ENCODE measurements at regions not wholly inside any gene's neighbourhood (a gene's known extent, or its start where the extent isn't known, plus 50 kb on each side); places are given as distances from the start of the nearest gene placed in this dataset.

DNA sequence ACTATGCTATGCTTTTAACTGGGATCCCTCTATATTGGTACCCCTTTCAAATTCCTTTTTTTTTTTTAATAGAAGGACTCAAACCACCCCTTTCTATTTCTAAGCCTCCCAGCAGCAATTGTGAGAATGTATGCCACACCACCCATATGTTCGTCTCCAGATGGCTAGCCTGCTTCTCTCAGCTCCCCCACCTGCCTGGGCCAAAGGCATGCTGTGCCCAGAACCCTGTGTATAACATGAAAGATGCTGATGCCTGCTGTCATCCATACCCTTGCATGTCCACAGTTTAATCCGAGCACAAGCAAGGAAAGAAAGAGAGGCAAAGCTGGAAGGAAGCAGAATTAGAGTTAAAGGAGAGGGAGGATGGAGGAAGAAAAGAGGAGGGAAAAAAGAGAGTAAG is 159.5 kb upstream of the CNTN6 start:
- no peak for DNase-seq (ENCODE audit: low read depth)

GRCh38 chr3:944786-945185 is 148.0 kb upstream of the CNTN6 start:
- DNase-seq (ENCODE audit: low read depth) = no peak

- DNase-seq (ENCODE audit: low read depth) = no peak
Measured at GRCh38 chr3:945738-946137, 147.1 kb upstream of the CNTN6 start.

- no peak for DNase-seq (ENCODE audit: low read depth)
Measured at GRCh38 chr3:952906-953305, 139.9 kb upstream of the CNTN6 start.

- DNase-seq (ENCODE audit: low read depth) = no peak
Measured at GRCh38 chr3:963255-963654, 129.6 kb upstream of the CNTN6 start.

DNA sequence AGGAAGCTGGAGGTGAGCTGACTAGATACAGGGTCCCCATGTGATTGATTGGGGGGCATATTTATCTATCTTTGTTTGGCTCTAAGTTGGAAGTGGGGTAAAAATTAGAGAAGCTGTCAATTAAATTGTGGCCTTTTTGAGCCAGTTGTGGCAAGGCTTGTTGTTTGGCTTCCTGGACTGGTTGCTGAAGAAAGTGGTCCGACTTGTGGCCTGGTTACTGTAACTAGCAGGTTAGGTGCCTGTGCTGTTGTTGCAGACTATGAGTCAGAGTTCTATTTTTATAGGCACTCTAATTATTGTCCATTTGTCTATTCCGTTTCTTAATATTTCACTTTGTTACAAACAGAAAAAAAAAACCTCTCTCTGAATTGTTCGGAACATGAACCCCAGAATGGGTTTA is 129.1 kb upstream of the CNTN6 start:
- no peak for DNase-seq (ENCODE audit: low read depth)

GRCh38 chr3:965826-966225 is 127.0 kb upstream of the CNTN6 start:
- DNase-seq (ENCODE audit: low read depth) = no peak

DNA sequence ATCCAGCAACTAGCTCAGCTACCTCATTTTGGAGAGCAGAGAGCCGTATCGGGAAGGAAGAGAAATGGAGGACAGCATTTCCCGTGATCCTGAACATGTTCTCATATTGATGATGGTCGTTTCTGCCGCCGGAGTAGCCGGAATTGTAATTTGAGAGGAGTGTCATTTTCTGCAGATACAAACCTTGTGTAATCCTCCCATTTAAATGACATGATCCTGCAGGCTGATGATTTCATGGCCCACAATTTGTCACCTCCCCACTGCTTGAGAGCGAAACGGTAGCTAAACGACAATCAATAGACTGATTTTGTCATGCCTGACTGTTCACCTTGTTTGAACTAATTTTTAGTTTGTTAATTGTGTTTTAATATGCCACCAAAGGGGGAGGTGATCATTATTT is 126.5 kb upstream of the CNTN6 start:
- no peak for DNase-seq (ENCODE audit: low read depth)

DNA sequence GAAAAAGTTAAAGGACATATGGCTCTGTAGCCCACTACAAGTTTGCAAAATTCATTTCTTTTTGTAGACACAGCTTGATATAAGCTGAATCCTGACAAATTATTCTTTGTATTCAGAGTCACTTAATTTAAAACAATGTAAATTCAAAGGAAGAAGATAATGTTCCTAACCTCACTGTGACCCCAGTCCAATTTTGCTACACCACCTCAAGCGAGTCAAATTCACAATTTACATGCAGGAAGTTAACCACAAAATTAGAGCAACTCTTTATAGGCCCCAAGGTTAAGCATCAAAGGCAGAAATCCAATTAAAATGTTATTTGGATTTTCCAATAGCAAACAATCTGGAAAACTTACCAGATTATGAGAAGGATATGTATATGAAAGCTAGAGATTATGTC is 119.5 kb upstream of the CNTN6 start:
- no peak for DNase-seq (ENCODE audit: low read depth)

DNA sequence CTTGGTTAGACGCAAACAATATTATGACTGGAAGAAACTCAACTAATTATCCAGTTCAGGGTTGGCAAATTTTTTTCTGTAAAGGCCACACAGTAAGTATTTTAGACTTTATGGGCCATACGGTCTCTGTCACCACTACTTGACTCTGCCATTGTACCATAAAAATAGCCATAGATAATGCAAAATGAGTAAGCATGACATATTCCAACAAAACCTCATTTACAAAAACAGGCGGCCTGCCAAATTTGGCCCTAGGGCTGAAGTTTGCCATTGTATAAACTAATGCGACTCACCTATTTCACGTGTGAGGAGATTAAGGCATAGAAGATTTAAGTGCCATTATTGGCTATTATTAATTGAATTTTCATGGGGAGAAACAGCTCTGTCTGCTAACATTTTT is 116.8 kb upstream of the CNTN6 start:
- DNase-seq (ENCODE audit: low read depth) = no peak

DNA sequence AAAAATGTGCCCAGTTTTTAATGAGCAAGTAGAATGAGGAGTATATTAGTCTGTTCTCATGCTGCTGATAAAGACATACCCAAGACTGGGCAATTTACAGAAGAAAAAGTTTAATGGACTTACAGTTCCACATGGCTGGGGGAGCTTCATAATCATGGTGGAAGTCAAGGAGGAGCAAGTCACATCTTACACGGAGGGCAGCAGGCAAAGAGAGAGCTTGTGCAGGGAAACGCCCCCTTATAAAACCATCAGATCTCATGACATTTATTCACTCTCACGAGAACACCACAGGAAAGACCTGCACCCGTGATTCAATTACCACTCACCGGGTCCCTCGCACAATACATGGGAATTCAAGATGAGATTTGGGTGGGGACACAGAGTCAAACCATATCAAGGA is 111.7 kb upstream of the CNTN6 start:
- no peak for DNase-seq (ENCODE audit: low read depth)

DNA sequence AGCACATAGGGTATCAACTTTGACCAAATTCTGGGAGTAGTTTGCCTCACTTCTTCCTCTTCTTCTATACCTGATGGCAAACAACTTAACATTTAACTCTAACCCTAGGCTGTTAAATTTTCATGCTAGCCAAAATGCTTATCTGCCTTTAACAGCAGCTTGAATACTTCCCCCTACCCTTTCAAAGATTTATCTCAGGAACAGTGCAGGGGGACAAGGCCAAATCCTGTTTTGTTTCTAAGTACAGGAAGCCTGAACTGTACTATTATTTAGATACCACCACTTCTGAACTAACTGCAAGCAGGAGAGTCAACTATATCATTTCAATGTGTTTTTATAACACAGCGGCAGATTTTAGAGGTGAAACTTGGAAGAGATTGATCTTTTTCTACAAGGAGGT is 104.0 kb upstream of the CNTN6 start:
- DNase-seq (ENCODE audit: low read depth) = no peak

DNA sequence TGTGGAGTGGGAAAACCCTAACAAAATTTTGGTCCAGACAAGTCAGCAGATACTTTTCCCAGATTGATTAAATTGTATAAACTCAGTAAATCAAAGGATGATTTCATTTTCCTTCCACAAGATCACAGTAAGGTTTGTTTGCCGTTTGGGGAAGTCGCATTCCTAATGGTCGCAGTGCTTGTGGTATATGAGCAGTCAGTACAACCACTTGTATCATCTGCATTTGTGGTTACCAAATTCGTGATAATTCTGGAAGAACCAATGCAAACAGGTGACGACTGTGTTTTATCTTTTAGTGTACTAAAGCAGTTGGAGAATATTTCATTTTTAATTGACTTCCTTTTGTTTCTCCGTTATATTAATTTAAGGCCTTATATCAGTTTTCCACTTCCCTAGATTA is 100.0 kb upstream of the CNTN6 start:
- no peak for DNase-seq (ENCODE audit: low read depth)

DNA sequence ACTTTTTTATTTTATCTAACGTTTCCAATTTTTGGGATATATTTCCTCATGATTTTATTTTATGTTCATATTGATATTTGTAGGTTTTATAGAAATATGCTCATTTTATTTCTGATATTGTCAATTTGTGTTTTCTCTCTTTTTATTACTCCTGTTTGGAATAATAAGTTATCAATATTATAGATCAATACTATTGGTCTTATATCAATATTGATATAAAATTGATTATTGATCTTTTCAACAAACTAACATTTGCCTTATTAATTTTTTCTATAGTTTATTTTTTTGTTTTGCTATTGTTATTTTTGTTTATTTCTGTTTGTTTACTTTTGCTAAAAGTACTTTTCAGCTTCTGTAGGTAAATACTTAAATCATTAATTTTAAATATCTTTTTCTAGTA is 90.8 kb upstream of the CNTN6 start:
- no peak for DNase-seq (ENCODE audit: low read depth)

- no peak for DNase-seq (ENCODE audit: low read depth)
Measured at GRCh38 chr3:1007866-1008265, 85.0 kb upstream of the CNTN6 start.

DNA sequence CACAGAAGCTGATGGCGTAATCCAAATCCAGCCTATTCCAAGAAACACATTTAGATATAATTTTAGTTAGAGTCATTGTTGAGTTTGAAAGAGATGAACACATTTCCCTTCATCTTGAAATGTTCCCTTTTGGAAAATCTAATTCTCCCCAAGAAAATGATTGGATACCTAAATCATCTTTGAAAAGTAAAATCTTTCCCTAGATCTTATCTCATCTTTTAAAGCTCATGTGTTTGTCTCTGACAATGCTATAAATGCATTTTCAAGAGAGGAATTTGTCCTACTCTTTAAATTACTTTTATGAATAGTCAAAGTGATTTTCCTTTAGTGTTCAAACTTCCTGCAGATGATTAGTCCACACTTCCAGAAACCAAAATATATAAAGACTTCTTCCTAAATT is 82.6 kb upstream of the CNTN6 start:
- DNase-seq (ENCODE audit: low read depth) = no peak

GRCh38 chr3:1015826-1016225 is 77.0 kb upstream of the CNTN6 start:
- no peak for DNase-seq (ENCODE audit: low read depth)

- DNase-seq (ENCODE audit: low read depth) = no peak
Measured at GRCh38 chr3:1017870-1018269, 75.0 kb upstream of the CNTN6 start.

DNA sequence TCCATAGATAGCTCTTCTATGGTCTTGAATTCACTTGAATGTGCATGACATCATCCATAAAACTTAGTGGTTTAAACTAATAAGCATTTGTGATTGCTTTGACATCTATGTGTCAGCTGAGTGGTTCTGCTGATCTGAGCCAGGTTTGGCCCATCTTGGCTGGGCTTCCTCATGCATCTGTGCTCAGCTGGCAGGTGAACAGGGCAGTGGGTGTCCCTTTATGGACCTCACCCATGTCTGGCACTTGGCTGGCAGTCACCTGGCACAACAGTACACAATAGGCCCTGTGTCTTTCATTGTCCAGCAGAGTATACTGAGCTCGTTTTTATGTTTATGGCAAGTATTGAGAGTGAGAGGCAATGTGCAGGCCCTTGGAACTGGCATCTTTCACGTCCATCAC is 73.7 kb upstream of the CNTN6 start:
- DNase-seq (ENCODE audit: low read depth) = no peak

DNA sequence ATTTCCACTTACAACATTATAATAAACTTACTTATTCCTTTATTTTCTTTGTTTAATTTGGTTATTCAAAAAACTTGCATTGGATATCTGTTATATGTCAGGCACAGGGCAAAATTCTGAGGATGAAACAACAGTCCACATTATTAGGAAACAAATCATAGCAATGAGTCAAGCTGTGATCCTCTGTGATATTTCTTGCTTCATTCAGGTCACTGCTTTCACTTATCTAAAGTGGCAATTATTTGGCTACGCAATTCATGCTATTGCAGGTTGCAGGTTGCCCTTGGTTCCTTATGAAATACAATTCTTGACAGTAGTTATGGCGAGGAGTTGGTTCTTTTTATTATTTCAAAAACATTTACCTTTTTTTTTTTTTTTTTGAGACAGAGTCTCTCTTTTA is 66.4 kb upstream of the CNTN6 start:
- no peak for DNase-seq (ENCODE audit: low read depth)

DNA sequence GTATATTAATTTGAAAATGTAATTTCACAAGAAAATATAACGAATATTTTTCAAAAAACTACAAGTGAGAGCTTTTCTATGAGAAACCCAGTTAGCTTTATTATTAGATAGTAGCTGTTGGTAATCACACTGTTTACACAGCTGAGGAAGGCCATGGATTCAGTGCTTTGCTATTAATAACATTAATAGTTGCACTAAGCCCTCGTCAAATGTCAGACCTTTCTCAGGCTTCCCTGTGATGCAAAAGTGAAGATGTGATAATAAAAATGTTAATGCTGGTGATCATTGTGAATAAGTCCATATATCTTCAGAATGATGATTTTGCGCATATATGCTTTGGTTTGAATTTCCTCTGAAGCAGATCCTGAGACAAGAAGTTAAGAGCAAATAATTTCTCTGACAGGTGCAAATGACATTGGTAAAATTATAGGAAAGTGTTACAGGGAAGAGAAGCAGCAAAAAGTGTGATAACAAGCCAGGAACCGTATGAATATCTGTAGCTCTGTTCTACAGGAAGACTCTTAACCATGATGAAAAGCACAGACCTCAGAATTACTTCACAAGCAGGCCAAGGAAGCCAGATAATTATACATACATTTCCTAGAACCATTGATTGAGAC is 56.5 kb upstream of the CNTN6 start:
- DNase-seq (ENCODE audit: low read depth) = no peak

- no peak for DNase-seq (ENCODE audit: low read depth)
Measured at GRCh38 chr3:1037631-1038030, 55.2 kb upstream of the CNTN6 start.
